Stimulated activated CD8-positive, alpha-beta memory T cell treated with anti-CD3 and anti-CD28 coated beads, Interleukin-15, amount 100 ng/mL, for 4 hours (primary cell): ENCODE measurements at regions not wholly inside any gene's neighbourhood (a gene's known extent, or its start where the extent isn't known, plus 50 kb on each side); places are given as distances from the start of the nearest gene placed in this dataset.

Source experiments
- DNase-seq, 2 donors: peaks; one replicate each; pipeline ENCODE4 v3.0.0-alpha.2; 2020; ENCODE audit warnings: low read depth in 2 of 2

DNA sequence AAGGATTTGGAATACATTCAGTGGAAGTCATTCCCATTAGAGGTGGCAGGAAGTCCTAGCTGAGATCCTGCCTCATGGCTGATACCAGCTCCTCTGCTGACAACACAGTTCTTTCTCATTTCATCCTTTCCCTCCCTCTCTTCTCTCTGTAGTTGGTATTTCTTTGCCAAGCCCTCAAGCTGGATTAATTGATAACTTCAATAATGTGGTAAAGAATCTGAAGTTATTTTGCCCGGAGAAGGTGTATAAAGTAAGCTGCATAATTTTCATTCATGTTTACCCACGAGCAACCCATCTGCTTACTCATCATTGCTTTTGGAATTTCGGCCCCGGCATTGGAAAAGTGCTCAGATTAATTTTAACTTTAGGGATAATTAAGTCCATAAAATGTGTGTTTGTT is 85.2 kb upstream of the PLPP4 start:
- DNase-seq = no peak

GRCh38 chr10:120372917-120373316 is 84.1 kb upstream of the PLPP4 start:
- DNase-seq = no peak

DNA sequence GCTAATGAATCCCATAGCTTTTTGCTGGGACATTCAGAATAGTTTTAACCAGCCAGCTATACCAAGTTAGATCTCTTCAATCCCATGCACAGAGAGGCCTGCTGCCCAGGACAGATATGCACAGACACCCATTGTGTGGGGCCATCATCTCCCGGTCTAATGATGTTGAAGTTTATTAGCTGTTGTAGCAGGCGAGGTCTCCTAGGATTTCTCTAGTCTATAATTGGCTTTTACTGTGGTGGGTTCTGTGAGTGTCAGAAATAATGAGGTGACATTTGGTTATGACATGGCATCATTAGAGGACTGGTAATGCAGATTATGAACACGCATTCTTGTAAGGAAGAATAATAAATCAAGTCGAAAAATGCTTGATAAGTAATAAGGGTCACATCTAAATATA is 81.4 kb upstream of the PLPP4 start:
- no peak for DNase-seq

DNA sequence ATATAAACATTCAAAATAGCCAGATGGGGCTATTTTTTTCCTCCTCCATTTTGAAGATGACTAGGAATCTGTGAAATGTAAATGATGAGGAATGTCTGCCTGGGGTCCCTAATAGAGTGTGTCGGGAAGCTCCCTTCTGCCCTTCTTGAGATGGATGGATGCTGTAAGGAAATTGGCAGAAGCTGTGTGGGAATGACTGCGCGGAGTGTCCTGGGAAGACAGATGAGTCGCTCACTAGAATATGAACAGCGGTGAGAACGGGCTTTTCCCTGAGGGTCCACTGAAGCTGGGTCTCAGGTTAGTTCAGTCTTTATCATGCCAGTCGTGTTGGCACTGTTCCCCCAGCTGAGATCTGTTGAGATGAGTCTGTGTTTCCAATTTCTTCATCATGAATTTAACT is 75.1 kb upstream of the PLPP4 start:
- DNase-seq = no peak

DNA sequence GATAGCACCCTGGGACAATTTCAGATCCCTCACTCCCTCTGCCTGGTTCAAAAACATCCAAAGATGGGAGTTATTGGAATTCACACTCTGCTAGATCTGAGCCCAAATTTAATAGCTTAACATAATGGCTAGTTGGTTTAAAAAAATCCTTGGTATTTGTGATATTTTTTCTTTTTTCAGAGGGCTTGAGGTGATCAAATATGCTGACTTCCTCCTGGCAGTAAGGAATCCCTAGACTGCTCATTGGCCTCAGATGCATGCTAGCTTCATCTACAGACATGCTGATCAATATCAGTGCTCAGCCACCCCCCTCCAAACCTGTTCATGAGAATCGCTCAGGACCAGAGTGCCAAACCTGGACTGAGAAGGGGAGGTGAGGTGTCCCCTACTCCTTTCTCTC is 74.7 kb upstream of the PLPP4 start:
- DNase-seq = no peak

DNA sequence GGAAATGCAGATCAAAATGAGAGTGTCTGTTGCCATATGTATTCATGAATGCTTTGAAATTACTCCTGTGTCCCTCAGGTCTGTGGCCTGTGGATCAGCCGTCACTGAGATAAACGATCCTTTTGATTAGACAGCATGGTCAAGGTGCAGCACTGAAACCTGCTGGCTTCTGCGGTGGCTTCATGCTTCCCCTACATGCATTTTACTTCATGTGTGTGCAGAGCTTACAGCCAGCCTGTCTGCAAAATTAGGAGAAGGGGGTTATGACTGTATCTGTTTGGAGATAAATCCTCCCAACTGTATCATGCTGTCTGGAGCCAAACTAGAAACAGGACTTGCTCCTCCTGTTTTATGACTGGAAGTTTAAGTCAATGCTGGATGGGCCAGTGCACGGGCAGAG is 71.0 kb upstream of the PLPP4 start:
- DNase-seq = no peak

DNA sequence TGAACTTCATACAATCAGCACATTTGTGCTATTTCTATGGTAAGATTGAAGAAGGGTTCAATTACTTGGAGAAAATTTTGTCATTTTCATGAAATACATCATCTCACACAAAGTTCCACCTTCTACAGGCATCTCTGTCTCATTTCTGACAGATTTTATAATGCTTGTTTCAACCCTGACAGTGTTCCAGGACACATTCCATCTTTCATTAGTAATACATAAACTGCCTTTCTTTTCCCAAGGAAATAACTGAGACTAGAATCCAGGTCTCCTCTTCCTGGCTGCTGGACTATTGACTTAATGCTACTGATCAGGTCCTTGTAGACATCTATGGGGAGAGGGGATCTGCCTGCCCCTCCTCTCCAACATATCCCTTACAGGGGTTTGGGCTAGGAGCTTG is 70.1 kb upstream of the PLPP4 start:
- no peak for DNase-seq

DNA sequence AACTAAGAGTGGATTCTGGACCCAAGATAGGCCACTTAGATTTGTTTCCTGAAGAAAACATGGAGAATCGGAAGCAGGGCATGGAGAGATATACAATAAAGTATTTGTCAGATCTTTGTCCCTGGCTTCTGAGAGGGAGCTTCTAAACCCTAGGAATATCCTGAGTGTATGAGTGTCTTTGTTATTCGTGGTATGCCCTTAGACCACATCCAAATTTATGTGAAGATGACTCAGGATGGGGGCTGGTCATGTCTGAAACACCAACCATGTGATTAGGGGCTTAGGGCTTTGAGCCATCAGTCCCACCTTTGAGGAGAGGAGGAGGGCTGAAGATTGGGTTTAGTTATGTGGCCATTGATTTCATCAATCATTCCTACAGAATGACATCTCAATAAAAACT is 69.7 kb upstream of the PLPP4 start:
- DNase-seq = no peak

GRCh38 chr10:120392245-120392644 is 64.8 kb upstream of the PLPP4 start:
- DNase-seq = no peak

DNA sequence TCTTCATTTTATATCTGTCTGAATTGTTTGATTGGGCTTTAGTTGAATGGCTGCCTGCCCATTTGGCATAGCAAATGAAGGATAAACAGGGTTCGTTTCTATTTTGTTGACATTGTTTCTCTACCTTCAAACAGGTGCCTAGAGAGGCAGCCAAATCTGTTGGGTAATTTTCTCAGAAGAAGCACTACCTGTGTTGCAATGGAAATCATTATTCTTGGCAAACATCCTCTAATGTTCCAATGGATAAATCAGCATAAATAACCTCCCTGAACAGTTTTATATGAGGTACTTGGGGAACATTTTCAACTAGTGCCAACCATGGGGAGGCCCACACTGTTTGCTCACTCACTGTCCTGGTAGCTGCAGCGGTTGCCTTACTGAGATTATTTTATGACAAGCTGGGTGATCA is 64.4 kb upstream of the PLPP4 start:
- no peak for DNase-seq

GRCh38 chr10:120394446-120394845 is 62.6 kb upstream of the PLPP4 start:
- DNase-seq = no peak

DNA sequence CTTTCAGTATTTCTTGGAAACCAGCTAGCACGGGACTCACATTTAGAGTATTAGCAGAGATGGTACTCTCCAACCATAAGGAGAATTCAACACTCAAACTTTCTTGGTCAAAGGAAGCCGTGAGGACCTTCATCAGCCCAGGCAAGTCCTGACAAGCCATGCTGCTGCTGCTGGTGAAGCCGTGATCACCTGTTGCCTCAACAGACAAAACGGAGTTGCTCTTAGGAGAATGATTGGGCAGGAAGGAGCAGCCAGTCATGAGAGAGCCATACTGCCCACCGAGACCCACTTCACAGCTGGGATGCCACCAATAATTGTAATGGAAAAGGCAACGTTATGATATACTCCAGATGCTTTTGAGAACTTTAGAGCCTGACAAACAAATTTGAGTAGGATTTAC is 60.8 kb upstream of the PLPP4 start:
- DNase-seq = no peak

DNA sequence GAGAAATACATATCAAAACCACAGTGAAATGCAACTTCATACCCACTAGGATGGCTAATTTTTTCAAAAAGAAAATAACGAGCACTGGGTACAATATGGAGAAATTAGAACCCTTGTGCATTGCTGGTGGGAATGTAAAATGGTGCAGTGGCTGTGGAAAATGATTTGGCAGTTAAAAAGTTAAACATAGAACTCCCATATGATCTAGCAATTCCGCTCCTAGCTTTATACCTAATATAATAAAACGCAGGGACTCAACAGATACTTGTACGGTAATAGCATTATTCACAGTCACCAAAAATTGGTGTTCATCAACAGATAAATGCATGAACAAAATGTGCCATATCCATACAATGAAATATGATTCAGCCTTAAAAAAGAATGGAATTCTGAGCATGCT is 58.8 kb upstream of the PLPP4 start:
- no peak for DNase-seq

DNA sequence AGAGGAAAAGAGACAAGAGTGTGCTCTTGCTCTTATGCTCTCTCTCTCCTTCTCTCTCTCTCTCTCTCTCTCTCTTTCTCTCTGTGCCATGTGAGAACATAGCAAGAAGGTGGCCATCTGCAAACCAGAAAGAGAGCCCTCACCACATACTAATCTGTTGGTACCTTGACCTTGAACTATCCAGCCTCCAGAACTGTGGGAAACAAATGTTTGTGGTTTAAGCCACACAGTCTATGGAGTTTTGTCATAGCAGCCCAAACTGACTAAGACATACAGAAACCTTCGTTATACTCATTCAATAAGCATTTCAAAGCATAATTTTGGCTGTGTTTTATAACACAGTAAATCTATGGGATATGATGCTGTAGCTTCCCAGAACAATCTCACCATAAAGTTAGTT is 56.4 kb upstream of the PLPP4 start:
- no peak for DNase-seq

GRCh38 chr10:120402147-120402766 is 54.8 kb upstream of the PLPP4 start:
- no peak for DNase-seq

DNA sequence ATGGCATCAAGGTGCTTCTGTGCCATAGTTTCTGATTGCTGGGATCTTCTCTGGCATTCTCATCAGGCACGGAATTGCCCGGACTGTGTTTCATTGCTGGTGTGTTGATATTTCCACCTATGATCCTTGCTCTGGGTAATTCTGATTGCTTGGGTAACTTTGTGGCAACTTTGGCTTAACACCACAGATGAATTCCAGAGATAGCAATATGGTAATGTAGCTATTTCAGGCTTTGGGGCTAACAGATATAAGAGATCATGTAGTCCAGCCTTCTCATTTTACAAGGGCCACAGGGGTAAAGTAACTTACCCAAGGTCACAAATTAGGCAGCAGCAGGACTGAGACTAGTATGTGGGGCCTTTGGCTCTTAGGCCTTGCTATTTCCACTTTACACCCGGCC is 53.9 kb upstream of the PLPP4 start:
- no peak for DNase-seq

DNA sequence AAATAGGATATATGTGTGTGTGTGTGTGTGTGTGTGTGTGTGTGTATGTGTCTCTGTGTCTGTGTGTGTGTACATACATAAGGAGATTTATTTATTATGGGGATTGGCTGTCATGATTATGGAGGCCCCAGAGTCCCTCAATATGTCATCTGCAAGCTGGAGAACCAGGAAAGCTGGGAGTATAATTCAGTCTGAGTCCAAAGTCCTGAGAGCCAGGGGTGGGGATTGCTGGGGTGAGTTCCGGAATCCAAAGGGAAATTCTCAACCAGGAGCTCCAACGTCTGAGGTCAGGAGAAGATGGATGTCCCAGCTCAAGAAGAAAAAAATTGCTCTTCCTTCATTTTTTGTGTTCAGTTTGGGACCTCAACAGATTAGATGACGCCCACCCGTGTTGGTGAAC is 50.7 kb upstream of the PLPP4 start:
- DNase-seq = no peak
